ENCODE measurements at regions not wholly inside any gene's neighbourhood (a gene's known extent, or its start where the extent isn't known, plus 50 kb on each side); places are given as distances from the start of the nearest gene placed in this dataset.
"Not testable (repeated sequence)": the region's sequence is repeated elsewhere in the genome, so short reads cannot be mapped to it uniquely, and the experiment has no call there.

DNA sequence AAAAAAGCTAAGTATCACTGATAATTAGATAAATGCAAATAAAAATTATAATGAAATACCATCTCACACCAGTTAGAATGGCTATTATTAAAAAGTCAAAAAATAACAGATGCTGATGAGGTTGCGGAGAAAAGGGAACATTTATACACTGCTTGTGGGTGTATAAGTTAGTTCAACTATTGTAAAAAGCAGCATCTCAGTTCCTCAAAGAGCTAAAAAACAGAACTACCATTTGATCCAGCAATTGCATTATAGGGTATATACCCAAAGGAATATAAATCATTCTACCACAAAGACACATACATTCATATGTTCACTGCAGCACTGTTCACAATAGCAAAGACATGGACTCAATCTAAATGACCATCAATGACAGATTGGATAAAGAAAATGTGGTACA, 120.3 kb upstream of the ZBED5 start:
- Histone ChIP-seq H3K4me3 (no peak overlapping the region), H3K27ac (no peak overlapping the region), H3K36me3 (no peaks in the 10 kb centered on the region), H3K27me3 (replicated peaks; ENCODE audit: insufficient read depth) (no peaks in the 10 kb centered on the region), H3K9me3 (no peaks in the 10 kb centered on the region), H3K4me1 (ENCODE audit: control insufficient read depth in 1 of 2, low read depth in 2 of 2) (no peaks in the 10 kb centered on the region)
- TF ChIP-seq, protein P1, sequence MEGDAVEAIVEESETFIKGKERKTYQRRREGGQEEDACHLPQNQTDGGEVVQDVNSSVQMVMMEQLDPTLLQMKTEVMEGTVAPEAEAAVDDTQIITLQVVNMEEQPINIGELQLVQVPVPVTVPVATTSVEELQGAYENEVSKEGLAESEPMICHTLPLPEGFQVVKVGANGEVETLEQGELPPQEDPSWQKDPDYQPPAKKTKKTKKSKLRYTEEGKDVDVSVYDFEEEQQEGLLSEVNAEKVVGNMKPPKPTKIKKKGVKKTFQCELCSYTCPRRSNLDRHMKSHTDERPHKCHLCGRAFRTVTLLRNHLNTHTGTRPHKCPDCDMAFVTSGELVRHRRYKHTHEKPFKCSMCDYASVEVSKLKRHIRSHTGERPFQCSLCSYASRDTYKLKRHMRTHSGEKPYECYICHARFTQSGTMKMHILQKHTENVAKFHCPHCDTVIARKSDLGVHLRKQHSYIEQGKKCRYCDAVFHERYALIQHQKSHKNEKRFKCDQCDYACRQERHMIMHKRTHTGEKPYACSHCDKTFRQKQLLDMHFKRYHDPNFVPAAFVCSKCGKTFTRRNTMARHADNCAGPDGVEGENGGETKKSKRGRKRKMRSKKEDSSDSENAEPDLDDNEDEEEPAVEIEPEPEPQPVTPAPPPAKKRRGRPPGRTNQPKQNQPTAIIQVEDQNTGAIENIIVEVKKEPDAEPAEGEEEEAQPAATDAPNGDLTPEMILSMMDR (IDR thresholded peaks at IDR 0.05): no peak
- DNase-seq (ENCODE audit: low spot score) (no peak), ATAC-seq (ENCODE audit: insufficient number of reproducible peaks, low FRiP score, low read depth) (no peak)

DNA sequence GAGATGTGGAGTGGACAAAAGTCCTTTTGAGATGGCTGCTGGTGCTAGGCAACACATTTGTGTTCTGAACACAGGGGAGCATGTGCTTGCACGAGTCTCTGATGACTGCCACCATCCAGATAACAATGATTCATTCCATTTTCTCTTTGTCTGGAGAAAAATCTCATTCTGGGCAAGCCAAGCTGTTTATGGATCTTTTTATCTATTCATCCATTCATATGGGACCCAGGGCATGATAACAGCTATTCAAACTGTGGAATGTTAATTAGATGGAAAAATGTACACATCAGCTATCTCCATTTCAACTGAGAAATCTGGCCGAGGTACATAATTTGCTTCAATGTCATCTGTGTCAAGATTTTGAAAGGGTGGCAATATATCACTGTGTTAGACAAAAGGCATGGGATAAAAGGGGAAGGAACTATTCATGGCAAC, 117.5 kb upstream of the ZBED5 start:
- Histone ChIP-seq H3K9me3 (no peaks in the 10 kb centered on the region), H3K4me1 (ENCODE audit: control insufficient read depth in 1 of 2, low read depth in 2 of 2) (no peaks in the 10 kb centered on the region), H3K4me3 (no peak overlapping the region), H3K27ac (no peak overlapping the region), H3K27me3 (replicated peaks; ENCODE audit: insufficient read depth) (no peaks in the 10 kb centered on the region), H3K36me3 (no peaks in the 10 kb centered on the region)
- TF ChIP-seq, protein P1 (IDR thresholded peaks at IDR 0.05): no peak
- DNase-seq (ENCODE audit: low spot score) (no peak), ATAC-seq (ENCODE audit: insufficient number of reproducible peaks, low FRiP score, low read depth) (no peak)

DNA sequence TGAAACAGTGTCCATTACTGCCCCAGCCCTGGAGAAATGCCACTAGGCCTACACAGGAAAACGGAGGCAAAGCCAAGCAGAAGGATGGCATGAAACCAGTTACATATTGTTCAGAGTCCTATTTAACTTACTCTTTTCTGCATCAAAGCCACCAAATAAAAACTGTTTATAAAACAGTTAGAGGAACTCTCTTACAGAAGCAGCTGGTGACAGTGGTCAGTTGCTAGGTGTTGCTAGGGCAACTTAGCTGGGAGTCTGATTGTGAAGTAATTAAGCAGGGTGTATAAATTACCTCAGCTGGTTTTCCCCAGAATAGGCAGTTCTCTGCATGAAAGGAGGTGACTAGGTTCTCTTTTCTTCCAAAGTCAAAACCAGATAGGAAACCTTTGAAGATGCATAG, 115.6 kb upstream of the ZBED5 start:
- no peaks in the 10 kb centered on the region for H3K36me3 ChIP-seq
- H3K27ac ChIP-seq: no peak overlapping the region
- no peak for ATAC-seq (ENCODE audit: insufficient number of reproducible peaks, low FRiP score, low read depth)
- DNase-seq (ENCODE audit: low spot score): no peak
- H3K4me3 ChIP-seq: no peak overlapping the region
- no peaks in the 10 kb centered on the region for H3K9me3 ChIP-seq
- H3K4me1 ChIP-seq (ENCODE audit: control insufficient read depth in 1 of 2, low read depth in 2 of 2): no peaks in the 10 kb centered on the region
- TF ChIP-seq, protein P1 (IDR thresholded peaks at IDR 0.05): no peak
- H3K27me3 ChIP-seq (replicated peaks; ENCODE audit: insufficient read depth): no peaks in the 10 kb centered on the region

DNA sequence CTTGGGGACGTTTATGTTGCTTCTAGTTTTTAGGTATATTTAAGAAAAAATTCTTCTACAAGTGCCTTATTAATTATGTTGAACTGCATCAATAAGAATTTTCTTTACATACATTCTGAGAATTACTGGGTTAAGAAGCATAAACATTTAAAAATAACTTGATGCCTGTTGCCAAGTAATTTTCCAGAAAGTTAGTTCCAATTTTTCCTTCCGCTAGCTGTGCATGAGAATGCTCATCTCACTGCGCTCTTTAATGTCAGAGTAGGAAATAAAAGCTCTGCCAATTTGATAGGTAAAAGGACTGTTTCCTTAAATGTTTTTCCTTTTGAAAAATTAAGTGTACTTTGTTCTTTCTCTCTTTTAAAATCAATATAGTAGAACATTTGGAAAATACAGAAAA, 113.1 kb upstream of the ZBED5 start:
- Histone ChIP-seq H3K36me3 (no peaks in the 10 kb centered on the region), H3K27ac (no peak overlapping the region), H3K4me3 (no peak overlapping the region), H3K9me3 (no peaks in the 10 kb centered on the region), H3K4me1 (ENCODE audit: control insufficient read depth in 1 of 2, low read depth in 2 of 2) (no peaks in the 10 kb centered on the region), H3K27me3 (replicated peaks; ENCODE audit: insufficient read depth) (no peaks in the 10 kb centered on the region)
- DNase-seq (ENCODE audit: low spot score) (no peak), ATAC-seq (ENCODE audit: insufficient number of reproducible peaks, low FRiP score, low read depth) (no peak)
- TF ChIP-seq, protein P1 (IDR thresholded peaks at IDR 0.05): no peak

DNA sequence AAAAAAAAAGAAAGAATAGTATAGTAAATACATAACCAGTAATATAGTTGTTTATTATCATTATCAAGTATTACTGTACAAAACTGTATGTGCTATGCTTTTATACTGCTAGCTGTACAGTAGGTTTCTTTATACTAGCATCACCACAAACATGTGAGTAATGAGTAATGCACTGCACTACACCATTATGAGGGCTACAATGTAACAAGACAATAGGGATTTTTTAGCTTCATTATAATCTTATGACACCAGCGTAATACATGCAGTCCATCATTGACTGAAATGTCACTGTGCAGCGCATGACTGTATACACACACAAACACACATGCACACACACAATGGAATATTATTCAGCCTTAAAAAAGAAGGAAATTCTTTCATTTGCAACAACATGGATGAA, 111.5 kb upstream of the ZBED5 start:
- no peak for DNase-seq (ENCODE audit: low spot score)
- no peak for ATAC-seq (ENCODE audit: insufficient number of reproducible peaks, low FRiP score, low read depth)
- Histone ChIP-seq H3K9me3 (no peaks in the 10 kb centered on the region), H3K4me1 (ENCODE audit: control insufficient read depth in 1 of 2, low read depth in 2 of 2) (no peaks in the 10 kb centered on the region), H3K36me3 (no peaks in the 10 kb centered on the region), H3K27me3 (replicated peaks; ENCODE audit: insufficient read depth) (no peaks in the 10 kb centered on the region), H3K27ac (no peak overlapping the region), H3K4me3 (no peak overlapping the region)
- TF ChIP-seq, protein P1 (IDR thresholded peaks at IDR 0.05): no peak

DNA sequence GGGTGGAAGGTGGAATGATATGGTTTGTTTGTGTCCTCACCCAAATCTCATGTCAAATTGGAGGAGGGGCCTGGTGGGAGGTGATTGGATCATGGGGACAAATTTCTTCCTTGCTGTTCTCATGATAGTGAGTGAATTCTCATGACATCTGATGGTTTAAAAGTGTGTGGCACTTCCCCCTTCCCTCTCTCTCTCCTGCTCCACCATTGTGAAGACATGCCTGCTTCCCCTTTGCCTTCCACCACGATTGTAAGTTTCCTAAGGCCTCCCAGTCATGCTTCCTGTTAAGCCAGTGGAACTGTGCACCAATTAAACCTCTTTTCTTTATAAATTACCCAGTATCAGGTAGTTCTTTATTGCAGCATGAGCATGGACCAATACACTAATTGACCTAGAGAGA, 99.0 kb upstream of the ZBED5 start:
- not testable (repeated sequence) for H3K4me3 ChIP-seq; H3K36me3 ChIP-seq; H3K4me1 ChIP-seq (ENCODE audit: control insufficient read depth in 1 of 2, low read depth in 2 of 2); H3K27ac ChIP-seq; H3K9me3 ChIP-seq; H3K27me3 ChIP-seq (replicated peaks; ENCODE audit: insufficient read depth); ATAC-seq (ENCODE audit: insufficient number of reproducible peaks, low FRiP score, low read depth); DNase-seq (ENCODE audit: low spot score)
